ENCODE measurements at regions not wholly inside any gene's neighbourhood (a gene's known extent, or its start where the extent isn't known, plus 50 kb on each side); places are given as distances from the start of the nearest gene placed in this dataset.

GRCh38 chr11:33636104-33636503, 64.5 kb downstream of the C11orf91 start:
- TF ChIP-seq CTCF (IDR thresholded peaks at IDR 0.05; ENCODE audit: low read depth, low read length) (no peak), POLR2A (IDR thresholded peaks at IDR 0.05; ENCODE audit: extremely low read depth, insufficient read length) (no peak), MAX (IDR thresholded peaks at IDR 0.05; ENCODE audit: low read depth, low read length) (no peak)

Data from NB4 (cell line).